ENCODE measurements at regions not wholly inside any gene's neighbourhood (a gene's known extent, or its start where the extent isn't known, plus 50 kb on each side); places are given as distances from the start of the nearest gene placed in this dataset.
"Not testable (repeated sequence)": the region's sequence is repeated elsewhere in the genome, so short reads cannot be mapped to it uniquely, and the experiment has no call there.

GRCh38 chr2:123359636-123360035, 665.5 kb upstream of the CNTNAP5 start:
- DNase-seq = no peak
- no peak for ATAC-seq
- intact Hi-C loops (cut with micrococcal nuclease) = no loop called here

GRCh38 chr2:123362671-123363440, 662.2 kb upstream of the CNTNAP5 start:
- intact Hi-C loops (cut with micrococcal nuclease) = no loop called here
- ATAC-seq (no peak), DNase-seq (no peak)

- DNase-seq (no peak), ATAC-seq (no peak)
- intact Hi-C loops (cut with micrococcal nuclease) = no loop called here
These were observed 661.3 kb upstream of the CNTNAP5 start for GRCh38 chr2:123363826-123364225.

DNA sequence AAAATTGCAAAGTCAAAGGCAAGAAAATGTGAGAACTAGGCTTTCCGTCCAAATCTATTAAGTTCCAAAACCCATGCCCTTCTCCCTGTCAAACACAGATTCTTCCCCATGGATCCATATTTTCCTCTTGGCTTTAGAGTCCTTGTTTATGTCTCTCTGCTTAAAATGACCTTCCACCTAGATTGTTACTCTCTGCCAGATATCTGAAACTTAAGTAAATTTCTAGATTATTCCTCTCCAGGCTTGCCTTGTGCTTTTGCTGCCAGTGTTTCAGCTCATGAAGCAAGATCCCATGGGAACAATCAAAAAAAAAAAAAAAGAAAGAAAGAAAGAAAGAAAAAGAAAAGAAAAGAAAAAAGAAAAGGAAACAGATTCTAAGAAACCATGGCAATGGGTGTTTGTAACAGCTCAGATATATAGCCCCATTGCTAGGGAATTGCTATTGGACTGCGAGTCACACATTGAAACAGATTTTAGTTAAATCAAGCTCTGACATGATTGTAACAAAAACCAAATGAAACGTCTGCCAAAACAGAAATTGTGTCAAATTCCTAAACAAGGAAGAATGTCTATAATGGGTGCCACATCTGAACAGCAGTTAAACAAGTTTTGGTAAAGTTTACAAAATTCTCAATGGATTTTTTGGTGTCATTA, 660.7 kb upstream of the CNTNAP5 start:
- no peak for ATAC-seq

GRCh38 chr2:123366239-123366837, 658.7 kb upstream of the CNTNAP5 start:
- ATAC-seq (no peak), DNase-seq (no peak)
- intact Hi-C loops (cut with micrococcal nuclease) = no loop called here

More for the DNA sequence above, 660.7 kb upstream of the CNTNAP5 start:
- intact Hi-C loops (cut with micrococcal nuclease) = no loop called here
- no peak for DNase-seq

DNA sequence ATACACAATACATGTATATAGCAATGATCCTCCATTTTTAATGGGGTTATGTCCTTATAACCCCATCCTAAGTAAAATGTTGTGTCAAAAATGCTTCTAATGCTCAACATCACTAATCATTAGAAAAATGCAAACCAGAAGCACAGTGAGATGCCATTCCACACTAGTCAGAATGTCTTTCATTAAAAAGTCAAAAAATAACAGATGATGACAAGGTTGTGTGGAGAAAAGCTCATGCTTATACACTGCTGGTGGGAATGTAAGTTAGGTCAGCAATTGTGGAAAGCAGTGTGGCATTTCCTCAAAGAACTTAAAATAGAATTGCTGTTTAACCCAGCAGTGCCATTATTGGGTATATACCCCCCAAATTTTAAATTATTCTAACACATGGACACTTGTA, 654.9 kb upstream of the CNTNAP5 start:
- DNase-seq (no peak), ATAC-seq (no peak)
- intact Hi-C loops (cut with micrococcal nuclease) = no loop called here

DNA sequence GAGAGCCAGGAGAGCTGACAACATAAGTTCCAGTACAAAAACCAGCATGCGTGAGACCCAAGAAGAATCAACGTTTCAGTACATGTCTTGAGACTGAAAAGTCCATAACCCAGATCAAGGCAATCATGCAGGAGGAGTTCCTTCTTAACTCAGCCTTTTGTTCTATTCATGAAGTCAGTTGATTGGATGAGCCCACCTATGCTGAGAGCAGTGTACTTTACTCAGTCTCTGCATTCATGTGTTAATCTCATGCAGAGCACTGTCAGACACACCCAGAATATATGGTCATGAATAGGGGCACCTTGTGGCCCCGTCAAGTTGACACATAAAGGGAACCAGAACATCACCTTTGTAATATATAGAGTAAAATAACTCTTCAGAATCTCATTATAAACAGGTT, 653.6 kb upstream of the CNTNAP5 start:
- ATAC-seq (no peak), DNase-seq (no peak)
- intact Hi-C loops (cut with micrococcal nuclease) = no loop called here

- no peak for ATAC-seq
- intact Hi-C loops (cut with micrococcal nuclease) = no loop called here
These were observed 644.6 kb upstream of the CNTNAP5 start for GRCh38 chr2:123380370-123380935.

DNA sequence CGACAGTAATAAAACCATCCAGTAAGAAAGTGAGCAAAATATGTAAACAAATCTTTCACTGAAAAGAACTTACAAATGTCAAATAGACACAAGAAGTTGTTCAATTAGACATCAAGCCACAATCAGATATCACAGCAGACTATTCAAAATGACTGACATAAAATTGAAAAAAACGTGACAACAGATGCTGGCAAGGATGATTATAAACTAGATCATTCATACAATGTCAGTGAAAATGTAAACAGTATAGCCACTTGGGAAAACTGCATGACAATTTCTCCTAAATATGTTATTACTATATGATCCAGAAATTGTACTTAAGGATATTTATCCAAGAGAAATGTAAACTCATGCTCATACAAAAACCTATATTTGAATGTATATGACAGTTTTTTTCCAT, 609.4 kb upstream of the CNTNAP5 start:
- ATAC-seq (no peak), DNase-seq (no peak)
- intact Hi-C loops (cut with micrococcal nuclease) = no loop called here

More at GRCh38 chr2:123380370-123380935, 644.6 kb upstream of the CNTNAP5 start:
- DNase-seq = no peak

GRCh38 chr2:123419976-123420375, 605.1 kb upstream of the CNTNAP5 start:
- intact Hi-C loops (cut with micrococcal nuclease) = no loop called here
- ATAC-seq = no peak
- no peak for DNase-seq

- no peak for DNase-seq
- intact Hi-C loops (cut with micrococcal nuclease) = no loop called here
- ATAC-seq = no peak
These were observed 590.3 kb upstream of the CNTNAP5 start for GRCh38 chr2:123434546-123435395.

- DNase-seq (no peak), ATAC-seq (no peak)
- intact Hi-C loops (cut with micrococcal nuclease) = no loop called here
These were observed 586.8 kb upstream of the CNTNAP5 start for GRCh38 chr2:123438251-123438650.

DNA sequence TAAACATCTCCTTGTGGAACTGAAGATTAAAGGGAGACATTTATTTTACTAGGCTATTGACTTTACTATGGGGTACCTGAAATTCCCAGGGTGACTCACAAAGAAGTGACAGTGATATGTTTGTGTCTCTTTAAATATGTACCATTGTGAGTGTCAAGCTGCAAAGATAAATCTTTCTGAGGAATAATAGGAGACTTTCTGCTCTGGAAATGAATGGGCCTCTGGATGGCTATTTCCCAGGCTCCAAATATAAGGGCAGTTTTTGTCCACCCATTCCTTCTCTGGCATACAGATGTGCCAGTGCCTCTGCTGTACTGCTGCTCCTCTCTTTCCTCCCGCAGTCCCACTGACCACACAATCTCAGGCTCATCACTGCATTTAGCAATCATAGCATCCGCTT, 586.4 kb upstream of the CNTNAP5 start:
- ATAC-seq (no peak), DNase-seq (no peak)
- intact Hi-C loops (cut with micrococcal nuclease) = no loop called here

- ATAC-seq (no peak), DNase-seq (no peak)
- intact Hi-C loops (cut with micrococcal nuclease) = no loop called here
These were observed 576.3 kb upstream of the CNTNAP5 start for GRCh38 chr2:123448801-123449200.

- no peak for DNase-seq
- intact Hi-C loops (cut with micrococcal nuclease) = no loop called here
- ATAC-seq = peak; percentile 65
These were observed 573.5 kb upstream of the CNTNAP5 start for GRCh38 chr2:123451542-123451941.

- intact Hi-C loops (cut with micrococcal nuclease) = no loop called here
- DNase-seq (no peak), ATAC-seq (no peak)
These were observed 571.9 kb upstream of the CNTNAP5 start for GRCh38 chr2:123453046-123453700.

GRCh38 chr2:123453772-123454171, 571.3 kb upstream of the CNTNAP5 start:
- intact Hi-C loops (cut with micrococcal nuclease) = no loop called here
- DNase-seq (no peak), ATAC-seq (peak; percentile 50)

DNA sequence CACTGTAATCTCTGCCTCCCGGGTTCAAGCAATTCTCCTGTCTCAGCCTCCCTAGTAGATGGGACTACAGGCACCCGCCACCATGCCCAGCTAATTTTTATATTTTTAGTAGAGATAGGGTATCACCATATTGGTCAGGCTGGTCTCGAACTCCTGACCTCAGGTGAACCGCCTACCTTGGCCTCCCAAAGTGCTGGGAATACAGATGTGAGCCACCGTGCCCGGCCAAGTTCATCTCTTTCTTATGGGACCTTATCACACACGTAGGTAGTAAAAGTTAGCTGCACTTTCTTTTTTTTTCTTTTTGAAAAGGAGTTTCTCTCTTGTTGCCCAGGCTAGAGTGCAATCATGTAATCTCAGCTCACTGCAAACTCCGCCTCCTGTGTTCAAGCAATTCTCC, 569.9 kb upstream of the CNTNAP5 start:
- DNase-seq; ATAC-seq; intact Hi-C loops (cut with micrococcal nuclease): not testable (repeated sequence)

DNA sequence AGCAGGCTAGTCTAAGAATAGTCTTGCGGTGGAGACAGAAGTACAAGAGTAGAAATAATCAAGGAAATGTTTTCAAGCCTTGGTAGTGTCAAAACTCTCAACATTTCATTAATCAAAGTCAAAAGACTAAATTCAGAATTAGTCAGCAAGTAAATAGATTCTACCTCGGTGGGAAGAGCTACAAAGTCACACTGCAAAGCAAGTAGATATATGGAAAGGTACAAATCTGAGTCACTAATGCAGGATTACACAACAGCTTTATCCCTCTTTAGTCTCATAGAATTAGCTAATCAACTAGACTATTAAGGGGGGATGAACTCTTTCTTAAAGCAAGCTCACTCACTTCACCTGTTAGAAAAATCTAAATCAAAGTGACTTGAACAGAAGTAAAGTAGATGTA, 568.7 kb upstream of the CNTNAP5 start:
- DNase-seq = no peak
- intact Hi-C loops (cut with micrococcal nuclease) = no loop called here

More for the DNA sequence above, 568.7 kb upstream of the CNTNAP5 start:
- ATAC-seq = no peak
